WTC11 (cell line): ENCODE measurements at regions not wholly inside any gene's neighbourhood (a gene's known extent, or its start where the extent isn't known, plus 50 kb on each side); places are given as distances from the start of the nearest gene placed in this dataset.

Experiments used
- ATAC-seq: fragments of 200-7000 bp; cut with Tn5 transposase; 2 replicates; pipeline ENCODE4 v1.10.0; 2021; ENCODE audit warnings: mild to moderate bottlenecking, moderate library complexity
- CTCF ChIA-PET: fragments of 300-600 bp; sonication (Branson Sonifier 250); formaldehyde crosslinking; loops from one replicate; lab custom pipeline; 2021; ENCODE audit warnings: antibody characterized with exemption; lab: Charles Lee
- POLR2A ChIA-PET: fragments of 350-600 bp; sonication (Branson Sonifier 250); formaldehyde crosslinking; loops from one replicate; lab custom pipeline; 2021; ENCODE audit warnings: antibody characterized with exemption; lab: Charles Lee
- DNase-seq: peaks from one replicate; pipeline ENCODE4 v3.0.0; 2021; ENCODE audit warnings: low spot score
- H3K27ac Mint-ChIP-seq: 2 replicates; pipeline ENCODE4 v1.8.0; 2021; ENCODE audit warnings: mixed read lengths
- H3K27me3 Mint-ChIP-seq: 2 replicates; pipeline ENCODE4 v1.8.0; 2021; ENCODE audit warnings: low read depth, mild to moderate bottlenecking, moderate library complexity, mixed read lengths
- H3K36me3 Mint-ChIP-seq: 2 replicates; pipeline ENCODE4 v1.8.0; 2021; ENCODE audit warnings: mixed read lengths
- H3K4me1 Mint-ChIP-seq: 2 replicates; pipeline ENCODE4 v1.8.0; 2022; ENCODE audit warnings: mixed read lengths
- H3K4me3 Mint-ChIP-seq: 2 replicates; pipeline ENCODE4 v1.8.0; 2021; ENCODE audit warnings: mild to moderate bottlenecking, moderate library complexity, mixed read lengths
- H3K9me3 Mint-ChIP-seq: 2 replicates; pipeline ENCODE4 v1.8.0; 2021; ENCODE audit warnings: mixed read lengths
- ATF1 ChIP-seq: sonication (generic); formaldehyde crosslinking; IDR thresholded peaks from 2 replicates; pipeline ENCODE4 v1.8.1; 2023; ENCODE audit warnings: mild to moderate bottlenecking, moderate library complexity, missing genetic modification reagents
- EMX1 ChIP-seq: fragments of 250-450 bp; sonication (Bioruptor Pico); IDR thresholded peaks from 2 replicates; pipeline ENCODE4 v1.8.0; 2021; ENCODE audit warnings: mild to moderate bottlenecking
- FOXP1 ChIP-seq: sonication (generic); formaldehyde crosslinking; IDR thresholded peaks from 2 replicates; pipeline ENCODE4 v1.8.0; 2022; ENCODE audit warnings: missing genetic modification reagents, mild to moderate bottlenecking, moderate library complexity, borderline replicate concordance
- NFATC4 ChIP-seq: fragments of 250-450 bp; sonication (Bioruptor Pico); IDR thresholded peaks from 2 replicates; pipeline ENCODE4 v1.9.0; 2021; ENCODE audit warnings: mild to moderate bottlenecking
- NR2C2 ChIP-seq: sonication (generic); formaldehyde crosslinking; IDR thresholded peaks from 2 replicates; pipeline ENCODE4 v1.8.0; 2022; ENCODE audit warnings: mild to moderate bottlenecking, missing genetic modification reagents
- NR3C1 ChIP-seq: sonication (generic); formaldehyde crosslinking; conservative IDR thresholded peaks from 2 replicates; pipeline ENCODE4 v1.8.1; 2023; ENCODE audit warnings: low read depth, mild to moderate bottlenecking, missing genetic modification reagents
- SOX15 ChIP-seq: fragments of 250-450 bp; sonication (Bioruptor Pico); IDR thresholded peaks from 2 replicates; pipeline ENCODE4 v1.9.0; 2021; ENCODE audit warnings: mild to moderate bottlenecking
- ZNF671 ChIP-seq: fragments of 250-450 bp; sonication (Bioruptor Pico); IDR thresholded peaks from 2 replicates; pipeline ENCODE4 v1.8.0; 2021; ENCODE audit warnings: mild to moderate bottlenecking
- TF ChIP-seq, protein P1 (sequence below): sonication (generic); formaldehyde crosslinking; IDR thresholded peaks from 2 replicates; pipeline ENCODE4 v1.8.1; 2023; ENCODE audit warnings: mild to moderate bottlenecking, missing genetic modification reagents
- TF ChIP-seq, protein P2 (sequence below): sonication (generic); formaldehyde crosslinking; IDR thresholded peaks from 2 replicates; pipeline ENCODE4 v1.8.1; 2022; ENCODE audit warnings: mild to moderate bottlenecking, moderate library complexity, missing genetic modification reagents
- TF ChIP-seq, protein P3 (sequence below): sonication (generic); formaldehyde crosslinking; IDR thresholded peaks from 2 replicates; pipeline ENCODE4 v1.8.0; 2022; ENCODE audit warnings: mild to moderate bottlenecking, missing genetic modification reagents
- TF ChIP-seq, protein P4 (sequence below): sonication (generic); formaldehyde crosslinking; IDR thresholded peaks from 2 replicates; pipeline ENCODE4 v1.8.1; 2023; ENCODE audit warnings: mild to moderate bottlenecking, missing genetic modification reagents
- TF ChIP-seq, protein P5 (sequence below): sonication (generic); formaldehyde crosslinking; IDR thresholded peaks from 2 replicates; pipeline ENCODE4 v1.8.1; 2022; ENCODE audit warnings: low read depth, missing genetic modification reagents, borderline replicate concordance
- TF ChIP-seq, protein P6 (sequence below): fragments of 250-450 bp; sonication (Bioruptor Pico); conservative IDR thresholded peaks from 2 replicates; pipeline ENCODE4 v1.9.0; 2021; ENCODE audit warnings: mild to moderate bottlenecking

DNA sequence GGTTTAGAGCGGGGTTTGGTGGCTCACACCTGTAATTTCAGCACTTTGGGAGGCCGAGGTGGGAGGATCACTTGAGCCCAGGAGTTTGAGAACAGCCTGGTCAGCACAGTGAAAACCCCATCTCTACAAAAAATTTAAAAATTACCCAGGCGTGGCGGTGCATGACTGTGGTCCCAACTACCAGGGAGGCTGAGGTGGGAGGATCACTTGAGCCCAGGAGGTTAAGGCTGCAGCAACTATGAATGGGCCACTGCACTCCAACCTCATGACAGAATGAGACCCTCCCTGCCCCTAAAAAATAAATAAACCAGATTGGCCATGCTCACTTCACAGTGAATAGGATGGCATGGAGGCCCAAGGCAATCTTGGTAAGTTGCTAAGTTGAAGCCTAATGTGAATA is 168.9 kb downstream of the RHOU start (continued):
- TF ChIP-seq NR3C1 (CRISPR knock-in tag) (no peak), NR2C2 (CRISPR knock-in tag) (no peak), ZNF671 (no peak), SOX15 (CRISPR knock-in tag) (no peak)

DNA sequence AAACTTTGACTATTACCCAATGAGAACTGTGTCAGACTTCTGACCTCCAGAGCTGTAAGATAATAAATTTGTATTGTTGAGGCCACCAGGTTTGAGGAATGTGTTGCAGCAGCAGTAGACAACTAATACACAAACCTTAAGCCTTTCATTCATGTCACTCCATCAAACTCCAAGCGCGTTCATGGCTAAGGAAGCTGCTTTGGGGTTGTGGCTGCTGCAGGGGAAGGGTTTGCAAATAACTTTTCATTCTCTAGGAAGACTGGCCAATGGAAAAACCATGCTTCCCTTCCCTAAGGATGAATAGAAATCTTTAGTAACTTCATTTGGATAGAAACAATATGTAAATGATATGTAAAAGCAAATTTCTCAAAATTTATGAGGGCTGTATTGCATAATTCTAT is 170.4 kb downstream of the RHOU start:
- Mint-ChIP-seq H3K9me3 (peaks cover 3% of the 10 kb centered on the region; the same call in 1 of the 2 replicates), H3K4me1 (peaks cover 9% of the 10 kb centered on the region), H3K27me3 (no peaks in the 10 kb centered on the region), H3K27ac (no peak overlapping the region), H3K4me3 (no peak overlapping the region), H3K36me3 (no peaks in the 10 kb centered on the region)
- ATAC-seq (no peak), DNase-seq (no peak)
- TF ChIP-seq NFATC4 (CRISPR knock-in tag): no peak
- TF ChIP-seq, protein P1, sequence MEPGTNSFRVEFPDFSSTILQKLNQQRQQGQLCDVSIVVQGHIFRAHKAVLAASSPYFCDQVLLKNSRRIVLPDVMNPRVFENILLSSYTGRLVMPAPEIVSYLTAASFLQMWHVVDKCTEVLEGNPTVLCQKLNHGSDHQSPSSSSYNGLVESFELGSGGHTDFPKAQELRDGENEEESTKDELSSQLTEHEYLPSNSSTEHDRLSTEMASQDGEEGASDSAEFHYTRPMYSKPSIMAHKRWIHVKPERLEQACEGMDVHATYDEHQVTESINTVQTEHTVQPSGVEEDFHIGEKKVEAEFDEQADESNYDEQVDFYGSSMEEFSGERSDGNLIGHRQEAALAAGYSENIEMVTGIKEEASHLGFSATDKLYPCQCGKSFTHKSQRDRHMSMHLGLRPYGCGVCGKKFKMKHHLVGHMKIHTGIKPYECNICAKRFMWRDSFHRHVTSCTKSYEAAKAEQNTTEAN (CRISPR knock-in tag): no peak
- TF ChIP-seq ATF1 (CRISPR knock-in tag): no peak
- TF ChIP-seq, protein P2, sequence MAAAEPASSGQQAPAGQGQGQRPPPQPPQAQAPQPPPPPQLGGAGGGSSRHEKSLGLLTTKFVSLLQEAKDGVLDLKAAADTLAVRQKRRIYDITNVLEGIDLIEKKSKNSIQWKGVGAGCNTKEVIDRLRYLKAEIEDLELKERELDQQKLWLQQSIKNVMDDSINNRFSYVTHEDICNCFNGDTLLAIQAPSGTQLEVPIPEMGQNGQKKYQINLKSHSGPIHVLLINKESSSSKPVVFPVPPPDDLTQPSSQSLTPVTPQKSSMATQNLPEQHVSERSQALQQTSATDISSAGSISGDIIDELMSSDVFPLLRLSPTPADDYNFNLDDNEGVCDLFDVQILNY (CRISPR knock-in tag): no peak
- TF ChIP-seq ZNF671: no peak
- TF ChIP-seq, protein P3, sequence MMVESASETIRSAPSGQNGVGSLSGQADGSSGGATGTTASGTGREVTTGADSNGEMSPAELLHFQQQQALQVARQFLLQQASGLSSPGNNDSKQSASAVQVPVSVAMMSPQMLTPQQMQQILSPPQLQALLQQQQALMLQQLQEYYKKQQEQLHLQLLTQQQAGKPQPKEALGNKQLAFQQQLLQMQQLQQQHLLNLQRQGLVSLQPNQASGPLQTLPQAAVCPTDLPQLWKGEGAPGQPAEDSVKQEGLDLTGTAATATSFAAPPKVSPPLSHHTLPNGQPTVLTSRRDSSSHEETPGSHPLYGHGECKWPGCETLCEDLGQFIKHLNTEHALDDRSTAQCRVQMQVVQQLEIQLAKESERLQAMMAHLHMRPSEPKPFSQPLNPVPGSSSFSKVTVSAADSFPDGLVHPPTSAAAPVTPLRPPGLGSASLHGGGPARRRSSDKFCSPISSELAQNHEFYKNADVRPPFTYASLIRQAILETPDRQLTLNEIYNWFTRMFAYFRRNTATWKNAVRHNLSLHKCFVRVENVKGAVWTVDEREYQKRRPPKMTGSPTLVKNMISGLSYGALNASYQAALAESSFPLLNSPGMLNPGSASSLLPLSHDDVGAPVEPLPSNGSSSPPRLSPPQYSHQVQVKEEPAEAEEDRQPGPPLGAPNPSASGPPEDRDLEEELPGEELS (CRISPR knock-in tag): no peak
- TF ChIP-seq, protein P4, sequence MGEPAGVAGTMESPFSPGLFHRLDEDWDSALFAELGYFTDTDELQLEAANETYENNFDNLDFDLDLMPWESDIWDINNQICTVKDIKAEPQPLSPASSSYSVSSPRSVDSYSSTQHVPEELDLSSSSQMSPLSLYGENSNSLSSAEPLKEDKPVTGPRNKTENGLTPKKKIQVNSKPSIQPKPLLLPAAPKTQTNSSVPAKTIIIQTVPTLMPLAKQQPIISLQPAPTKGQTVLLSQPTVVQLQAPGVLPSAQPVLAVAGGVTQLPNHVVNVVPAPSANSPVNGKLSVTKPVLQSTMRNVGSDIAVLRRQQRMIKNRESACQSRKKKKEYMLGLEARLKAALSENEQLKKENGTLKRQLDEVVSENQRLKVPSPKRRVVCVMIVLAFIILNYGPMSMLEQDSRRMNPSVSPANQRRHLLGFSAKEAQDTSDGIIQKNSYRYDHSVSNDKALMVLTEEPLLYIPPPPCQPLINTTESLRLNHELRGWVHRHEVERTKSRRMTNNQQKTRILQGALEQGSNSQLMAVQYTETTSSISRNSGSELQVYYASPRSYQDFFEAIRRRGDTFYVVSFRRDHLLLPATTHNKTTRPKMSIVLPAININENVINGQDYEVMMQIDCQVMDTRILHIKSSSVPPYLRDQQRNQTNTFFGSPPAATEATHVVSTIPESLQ (CRISPR knock-in tag): no peak
- TF ChIP-seq, protein P5, sequence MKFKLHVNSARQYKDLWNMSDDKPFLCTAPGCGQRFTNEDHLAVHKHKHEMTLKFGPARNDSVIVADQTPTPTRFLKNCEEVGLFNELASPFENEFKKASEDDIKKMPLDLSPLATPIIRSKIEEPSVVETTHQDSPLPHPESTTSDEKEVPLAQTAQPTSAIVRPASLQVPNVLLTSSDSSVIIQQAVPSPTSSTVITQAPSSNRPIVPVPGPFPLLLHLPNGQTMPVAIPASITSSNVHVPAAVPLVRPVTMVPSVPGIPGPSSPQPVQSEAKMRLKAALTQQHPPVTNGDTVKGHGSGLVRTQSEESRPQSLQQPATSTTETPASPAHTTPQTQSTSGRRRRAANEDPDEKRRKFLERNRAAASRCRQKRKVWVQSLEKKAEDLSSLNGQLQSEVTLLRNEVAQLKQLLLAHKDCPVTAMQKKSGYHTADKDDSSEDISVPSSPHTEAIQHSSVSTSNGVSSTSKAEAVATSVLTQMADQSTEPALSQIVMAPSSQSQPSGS (CRISPR knock-in tag): no peak
- no peak for TF ChIP-seq EMX1 (CRISPR knock-in tag)
- TF ChIP-seq, protein P6, sequence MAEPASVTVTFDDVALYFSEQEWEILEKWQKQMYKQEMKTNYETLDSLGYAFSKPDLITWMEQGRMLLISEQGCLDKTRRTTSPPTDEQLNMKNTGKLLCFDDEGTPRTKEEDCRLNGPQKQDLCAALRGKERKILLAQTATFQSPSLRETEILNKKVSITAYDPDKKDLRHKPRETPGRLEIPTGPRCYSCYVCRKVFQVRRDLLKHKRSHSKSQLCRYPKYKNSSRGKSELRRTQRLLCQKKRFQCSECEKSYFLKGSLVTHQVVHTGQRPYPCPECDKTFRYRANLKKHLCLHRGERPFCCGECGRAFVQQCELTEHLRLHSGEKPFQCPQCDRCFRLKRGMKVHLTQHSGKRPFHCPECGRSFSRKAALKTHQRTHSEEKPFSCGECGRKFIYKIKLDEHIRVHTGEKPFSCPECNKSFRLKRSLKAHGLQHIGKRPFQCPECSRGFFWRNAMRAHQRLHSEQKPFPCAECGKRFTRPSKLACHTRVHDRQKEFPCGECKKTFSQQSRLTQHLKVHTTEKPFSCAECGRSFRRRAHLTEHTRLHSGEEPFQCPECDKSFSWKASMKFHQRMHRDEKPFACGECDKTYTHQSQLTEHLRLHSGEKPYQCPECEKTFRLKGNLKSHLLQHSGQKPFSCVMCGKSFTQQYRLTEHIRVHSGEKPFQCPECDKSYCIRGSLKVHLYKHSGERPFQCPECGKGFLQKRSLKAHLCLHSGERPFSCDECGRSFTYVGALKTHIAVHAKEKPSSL: no peak
- TF ChIP-seq FOXP1: no peak
- ChIA-PET POLR2A (no interaction called here), CTCF (no interaction called here)
